Activated CD8-positive, alpha-beta T cell treated with anti-CD3 and anti-CD28 coated beads for 36 hours (primary cell): ENCODE measurements at regions not wholly inside any gene's neighbourhood (a gene's known extent, or its start where the extent isn't known, plus 50 kb on each side); places are given as distances from the start of the nearest gene placed in this dataset.

Source experiments
- ATAC-seq: fragments of 200-7000 bp; cut with Tn5 transposase; one replicate; pipeline ENCODE4 v1.10.0; 2021; ENCODE audit warnings: mild to moderate bottlenecking, moderate library complexity
- CTCF ChIA-PET: fragments of 350-600 bp; sonication (Branson Sonifier 250); formaldehyde crosslinking; loops from one replicate; lab custom pipeline; 2021; ENCODE audit warnings: antibody characterized with exemption; lab: Charles Lee
- POLR2A ChIA-PET: fragments of 350-600 bp; sonication (Branson Sonifier 250); formaldehyde crosslinking; loops from one replicate; lab custom pipeline; 2021; ENCODE audit warnings: antibody characterized with exemption; lab: Charles Lee
- DNase-seq: peaks from one replicate; pipeline ENCODE4 v3.0.0-alpha.2; 2020
- H3K27ac Mint-ChIP-seq: one replicate; pipeline ENCODE4 v1.8.0; 2021; ENCODE audit warnings: mild to moderate bottlenecking, mixed read lengths
- H3K27me3 Mint-ChIP-seq: one replicate; pipeline ENCODE4 v1.8.0; 2021; ENCODE audit warnings: mixed read lengths
- H3K36me3 Mint-ChIP-seq: one replicate; pipeline ENCODE4 v1.8.0; 2021; ENCODE audit warnings: low read depth, mixed read lengths
- H3K4me1 Mint-ChIP-seq: one replicate; pipeline ENCODE4 v1.8.0; 2021; ENCODE audit warnings: low read depth, mixed read lengths
- H3K4me3 Mint-ChIP-seq: one replicate; pipeline ENCODE4 v1.8.0; 2021; ENCODE audit warnings: mild to moderate bottlenecking, moderate library complexity, mixed read lengths
- H3K9me3 Mint-ChIP-seq: one replicate; pipeline ENCODE4 v1.8.0; 2021; ENCODE audit warnings: mixed read lengths
- CTCF ChIP-seq: fragments of 200-600 bp; IDR thresholded peaks from one replicate; pipeline ENCODE4 v1.8.0; 2022; ENCODE audit warnings: antibody characterized with exemption, mild to moderate bottlenecking
- intact Hi-C: fragments of 100-400 bp; cut with micrococcal nuclease; formaldehyde crosslinking; loops from one replicate; pipeline ENCODE4 v1.10.0; 2022

- H3K27me3 Mint-ChIP-seq, result no peaks in the 10 kb centered on the region
- intact Hi-C loops, result no loop called here
- ATAC-seq (no peak), DNase-seq (no peak)
- H3K27ac Mint-ChIP-seq, result no peak overlapping the region
- TF ChIP-seq CTCF, result no peak
- H3K9me3 Mint-ChIP-seq, result no peaks in the 10 kb centered on the region
- CTCF ChIA-PET, result no interaction called here
- H3K36me3 Mint-ChIP-seq, result no peaks in the 10 kb centered on the region
- no peak overlapping the region for H3K4me3 Mint-ChIP-seq
- POLR2A ChIA-PET, result no interaction called here
- no peaks in the 10 kb centered on the region for H3K4me1 Mint-ChIP-seq
Measured at GRCh38 chr1:219733511-219734174, 120.7 kb upstream of the ZC3H11B start.

- DNase-seq (no peak), ATAC-seq (no peak)
- H3K4me1 Mint-ChIP-seq, result no peaks in the 10 kb centered on the region
- H3K27me3 Mint-ChIP-seq, result no peaks in the 10 kb centered on the region
- no peaks in the 10 kb centered on the region for H3K36me3 Mint-ChIP-seq
- POLR2A ChIA-PET, result no interaction called here
- H3K4me3 Mint-ChIP-seq, result no peak overlapping the region
- CTCF ChIA-PET, result no interaction called here
- peaks cover 4% of the 10 kb centered on the region for H3K9me3 Mint-ChIP-seq
- intact Hi-C loops, result no loop called here
- no peak for TF ChIP-seq CTCF
- H3K27ac Mint-ChIP-seq, result no peak overlapping the region
Measured at GRCh38 chr1:219732814-219733491, 120.0 kb upstream of the ZC3H11B start.

- H3K27ac Mint-ChIP-seq, result no peak overlapping the region
- no peak overlapping the region for H3K4me3 Mint-ChIP-seq
- no peak for DNase-seq
- POLR2A ChIA-PET, result no interaction called here
- peaks cover 12% of the 10 kb centered on the region for H3K9me3 Mint-ChIP-seq
- ATAC-seq, result no peak
- H3K36me3 Mint-ChIP-seq, result no peaks in the 10 kb centered on the region
- intact Hi-C loops, result no loop called here
- H3K27me3 Mint-ChIP-seq, result no peaks in the 10 kb centered on the region
- TF ChIP-seq CTCF, result no peak
- no peaks in the 10 kb centered on the region for H3K4me1 Mint-ChIP-seq
- CTCF ChIA-PET, result no interaction called here
Measured at GRCh38 chr1:219731771-219732170, 118.9 kb upstream of the ZC3H11B start.

GRCh38 chr1:219726480-219727272 is 113.8 kb upstream of the ZC3H11B start:
- DNase-seq (no peak), ATAC-seq (no peak)
- CTCF ChIA-PET, result no interaction called here
- no peaks in the 10 kb centered on the region for H3K4me1 Mint-ChIP-seq
- POLR2A ChIA-PET, result no interaction called here
- H3K9me3 Mint-ChIP-seq, result peaks cover 27% of the 10 kb centered on the region
- H3K4me3 Mint-ChIP-seq, result no peak overlapping the region
- H3K27me3 Mint-ChIP-seq, result no peaks in the 10 kb centered on the region
- TF ChIP-seq CTCF, result no peak
- no peaks in the 10 kb centered on the region for H3K36me3 Mint-ChIP-seq
- H3K27ac Mint-ChIP-seq, result no peak overlapping the region
- intact Hi-C loops, result no loop called here

- intact Hi-C loops, result no loop called here
Measured at GRCh38 chr1:219724440-219724839, 111.5 kb upstream of the ZC3H11B start.

More at GRCh38 chr1:219724440-219724839, 111.5 kb upstream of the ZC3H11B start:
- ATAC-seq, result no peak
- no peak for TF ChIP-seq CTCF
- Mint-ChIP-seq H3K36me3 (no peaks in the 10 kb centered on the region), H3K4me1 (no peaks in the 10 kb centered on the region), H3K27me3 (no peaks in the 10 kb centered on the region), H3K9me3 (peaks cover 27% of the 10 kb centered on the region), H3K27ac (no peak overlapping the region), H3K4me3 (no peak overlapping the region)
- POLR2A ChIA-PET, result no interaction called here
- CTCF ChIA-PET, result no interaction called here
- no peak for DNase-seq
